Astrocyte of the spinal cord (primary cell): ENCODE measurements at regions not wholly inside any gene's neighbourhood (a gene's known extent, or its start where the extent isn't known, plus 50 kb on each side); places are given as distances from the start of the nearest gene placed in this dataset.

ENCODE experiments used
- DNase-seq: peaks from one replicate; pipeline ENCODE4 v3.0.0; 2011; ENCODE audit warnings: low read depth, low spot score
- H3K4me3 ChIP-seq: 2 replicates; pipeline ENCODE4 v1.5.1; 2011; ENCODE audit warnings: low read depth, mild to moderate bottlenecking, low read length, moderate library complexity
- CTCF ChIP-seq: IDR thresholded peaks from 2 replicates; pipeline ENCODE4 v1.5.1; 2012; ENCODE audit warnings: low read depth, mild to moderate bottlenecking, low read length, inconsistent platforms
- in situ Hi-C: cut with HindIII; loops from 2 replicates; pipeline ENCODE4 v1.10.0; 2017; ENCODE audit warnings: low sequenced_read_pairs

- H3K4me3 ChIP-seq, result no peak overlapping the region
- no peak for DNase-seq
- no peak for TF ChIP-seq CTCF
- in situ Hi-C loops, result no loop called here
These were observed 365.6 kb downstream of the CDK5RAP2 start for GRCh38 chr9:120214332-120214731.

GRCh38 chr9:120212853-120213200 lies 367.1 kb downstream of the CDK5RAP2 start:
- in situ Hi-C loops, result no loop called here

GRCh38 chr9:120212153-120212852 lies 367.7 kb downstream of the CDK5RAP2 start:
- no peak for TF ChIP-seq CTCF
- DNase-seq, result no peak
- H3K4me3 ChIP-seq, result no peak overlapping the region
- in situ Hi-C loops, result no loop called here

More at GRCh38 chr9:120212853-120213200, 367.1 kb downstream of the CDK5RAP2 start:
- TF ChIP-seq CTCF, result no peak
- H3K4me3 ChIP-seq, result no peak overlapping the region
- no peak for DNase-seq

- no peak for DNase-seq
- no peak overlapping the region for H3K4me3 ChIP-seq
- in situ Hi-C loops, result no loop called here
- no peak for TF ChIP-seq CTCF
These were observed 369.7 kb downstream of the CDK5RAP2 start for GRCh38 chr9:120210274-120210673.

GRCh38 chr9:120202856-120203654 lies 376.9 kb downstream of the CDK5RAP2 start:
- in situ Hi-C loops, result no loop called here
- no peak for DNase-seq
- no peak overlapping the region for H3K4me3 ChIP-seq
- no peak for TF ChIP-seq CTCF

- no peak for TF ChIP-seq CTCF
- DNase-seq, result no peak
- in situ Hi-C loops, result no loop called here
- H3K4me3 ChIP-seq, result no peak overlapping the region
These were observed 381.9 kb downstream of the CDK5RAP2 start for GRCh38 chr9:120198027-120198426.
